BLaER1 treated with 17β-estradiol and CSF1 and Interleukin-3, amounts not matched to agents 10 nM and 100 nM (cell line): ENCODE measurements at regions not wholly inside any gene's neighbourhood (a gene's known extent, or its start where the extent isn't known, plus 50 kb on each side); places are given as distances from the start of the nearest gene placed in this dataset.

Experiments
- H3K27ac ChIP-seq, 11 experiments: shearing (Covaris generic); formaldehyde crosslinking; 2 replicates each; pipeline ENCODE4 v1.8.1; 2022
- H3K27me3 ChIP-seq, 11 experiments: shearing (Covaris generic); formaldehyde crosslinking; 2 replicates each; pipeline ENCODE4 v1.8.1; 2022
- H3K36me3 ChIP-seq, 11 experiments: shearing (Covaris generic); formaldehyde crosslinking; 2 replicates each; pipeline ENCODE4 v1.8.1; 2022
- H3K4me1 ChIP-seq, 10 experiments: shearing (Covaris generic); formaldehyde crosslinking; 2 replicates each; pipeline ENCODE4 v1.8.1; 2022
- H3K4me2 ChIP-seq, 11 experiments: shearing (Covaris generic); formaldehyde crosslinking; 2 replicates each; pipeline ENCODE4 v1.8.1; 2022
- H3K4me3 ChIP-seq, 10 experiments: shearing (Covaris generic); formaldehyde crosslinking; 2 replicates each; pipeline ENCODE4 v1.8.1; 2022
- H3K9ac ChIP-seq, 11 experiments: shearing (Covaris generic); formaldehyde crosslinking; 2 replicates each; pipeline ENCODE4 v1.8.1; 2022
- H3K9me3 ChIP-seq, 11 experiments: shearing (Covaris generic); formaldehyde crosslinking; replicated peaks in 1 of 11; 2 replicates each; pipeline ENCODE4 v1.8.1; 2022
- H4K20me1 ChIP-seq, 11 experiments: shearing (Covaris generic); formaldehyde crosslinking; 2 replicates each; pipeline ENCODE4 v1.8.1; 2022
- Cebpa-rat ChIP-seq, 11 experiments: shearing (Covaris generic); IDR thresholded peaks; 2 replicates each; pipeline ENCODE4 v1.8.1; 2022

- Histone ChIP-seq H3K9ac (peak overlapping the region in 10 of 11 experiments; percentile 3 to 59 (median 36); a peak in 15 of 22 replicates), H3K4me2 (peak overlapping the region; percentile 53 to 83 (median 75)), H3K27ac (peak overlapping the region; percentile 11 to 62 (median 55); a peak in 18 of 22 replicates), H3K9me3 (no peaks in the 10 kb centered on the region), H4K20me1 (no peaks in the 10 kb centered on the region), H3K36me3 (no peaks in the 10 kb centered on the region), H3K4me3 (peak overlapping the region in 4 of 10 experiments; percentile 2 to 44 (median 20); a peak in 7 of 20 replicates), H3K4me1 (peaks cover 30 to 52% (median 38%) of the 10 kb centered on the region in 10 experiments), H3K27me3 (no peaks in the 10 kb centered on the region)
- no peak for TF ChIP-seq Cebpa-rat (IDR thresholded peaks at IDR 0.05)
Measured at GRCh38 chr2:47272031-47272864, 95.9 kb upstream of the CALM2 start.

- Histone ChIP-seq H3K27me3 (no peaks in the 10 kb centered on the region), H3K9me3 (no peaks in the 10 kb centered on the region), H3K4me3 (peak overlapping the region in 2 of 10 experiments; percentile 9 to 28; a peak in 2 of 20 replicates), H3K4me1 (peaks cover 30 to 52% (median 38%) of the 10 kb centered on the region in 10 experiments), H4K20me1 (no peaks in the 10 kb centered on the region), H3K27ac (peak overlapping the region; percentile 11 to 62 (median 55); a peak in 17 of 22 replicates), H3K36me3 (no peaks in the 10 kb centered on the region), H3K4me2 (peak overlapping the region; percentile 53 to 83 (median 75)), H3K9ac (peak overlapping the region in 8 of 11 experiments; percentile 12 to 59 (median 43); a peak in 9 of 22 replicates)
- TF ChIP-seq Cebpa-rat (IDR thresholded peaks at IDR 0.05): no peak
Measured at GRCh38 chr2:47271054-47272000, 95.0 kb upstream of the CALM2 start.

GRCh38 chr2:47270421-47270820 lies 94.1 kb upstream of the CALM2 start:
- Histone ChIP-seq H3K9me3 (no peaks in the 10 kb centered on the region), H3K27ac (no peak overlapping the region), H3K27me3 (no peaks in the 10 kb centered on the region), H3K9ac (no peak overlapping the region), H3K36me3 (no peaks in the 10 kb centered on the region), H3K4me2 (peak overlapping the region in 3 of 11 experiments; percentile 24 to 67 (median 33); a peak in 5 of 22 replicates), H3K4me3 (no peak overlapping the region), H3K4me1 (peaks cover 30 to 56% (median 38%) of the 10 kb centered on the region in 10 experiments), H4K20me1 (no peaks in the 10 kb centered on the region)
- no peak for TF ChIP-seq Cebpa-rat (IDR thresholded peaks at IDR 0.05)

- Histone ChIP-seq H4K20me1 (no peaks in the 10 kb centered on the region), H3K27me3 (no peaks in the 10 kb centered on the region), H3K4me1 (peaks cover 28 to 53% (median 35%) of the 10 kb centered on the region in 10 experiments), H3K36me3 (no peaks in the 10 kb centered on the region), H3K9ac (no peak overlapping the region), H3K4me2 (peak overlapping the region in 3 of 11 experiments; percentile 24 to 44 (median 33); a peak in 4 of 22 replicates), H3K27ac (peak overlapping the region in 1 of 11 experiments; percentile 15; a peak in 1 of 22 replicates), H3K9me3 (no peaks in the 10 kb centered on the region), H3K4me3 (no peak overlapping the region)
- no peak for TF ChIP-seq Cebpa-rat (IDR thresholded peaks at IDR 0.05)
Measured at GRCh38 chr2:47269316-47270232, 93.3 kb upstream of the CALM2 start.

DNA sequence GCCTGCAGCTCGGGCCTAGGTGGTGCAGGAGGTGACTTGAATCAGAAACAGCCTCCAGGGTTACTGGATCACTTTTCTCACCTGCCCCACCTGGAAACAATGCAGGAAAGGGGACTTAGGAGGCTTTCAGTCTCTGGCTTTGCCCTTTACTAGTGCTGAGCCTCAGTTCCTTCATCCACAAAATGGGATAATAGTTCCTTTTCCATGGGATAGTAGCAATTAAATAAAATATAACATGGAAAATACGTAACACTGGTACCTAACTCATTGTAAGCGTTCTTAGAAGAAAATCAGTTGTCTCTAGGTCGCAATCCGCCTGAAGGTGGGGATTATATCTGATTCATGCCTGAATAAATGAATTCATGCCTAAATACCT lies 91.4 kb upstream of the CALM2 start:
- H3K27ac ChIP-seq: no peak overlapping the region
- peaks cover 20 to 42% (median 32%) of the 10 kb centered on the region in 10 experiments for H3K4me1 ChIP-seq
- H3K9ac ChIP-seq: no peak overlapping the region
- no peaks in the 10 kb centered on the region for H3K9me3 ChIP-seq
- H3K4me3 ChIP-seq: no peak overlapping the region
- H3K36me3 ChIP-seq: no peaks in the 10 kb centered on the region
- H3K4me2 ChIP-seq: no peak overlapping the region
- H3K27me3 ChIP-seq: no peaks in the 10 kb centered on the region
- H4K20me1 ChIP-seq: no peaks in the 10 kb centered on the region
- TF ChIP-seq Cebpa-rat (IDR thresholded peaks at IDR 0.05): no peak

DNA sequence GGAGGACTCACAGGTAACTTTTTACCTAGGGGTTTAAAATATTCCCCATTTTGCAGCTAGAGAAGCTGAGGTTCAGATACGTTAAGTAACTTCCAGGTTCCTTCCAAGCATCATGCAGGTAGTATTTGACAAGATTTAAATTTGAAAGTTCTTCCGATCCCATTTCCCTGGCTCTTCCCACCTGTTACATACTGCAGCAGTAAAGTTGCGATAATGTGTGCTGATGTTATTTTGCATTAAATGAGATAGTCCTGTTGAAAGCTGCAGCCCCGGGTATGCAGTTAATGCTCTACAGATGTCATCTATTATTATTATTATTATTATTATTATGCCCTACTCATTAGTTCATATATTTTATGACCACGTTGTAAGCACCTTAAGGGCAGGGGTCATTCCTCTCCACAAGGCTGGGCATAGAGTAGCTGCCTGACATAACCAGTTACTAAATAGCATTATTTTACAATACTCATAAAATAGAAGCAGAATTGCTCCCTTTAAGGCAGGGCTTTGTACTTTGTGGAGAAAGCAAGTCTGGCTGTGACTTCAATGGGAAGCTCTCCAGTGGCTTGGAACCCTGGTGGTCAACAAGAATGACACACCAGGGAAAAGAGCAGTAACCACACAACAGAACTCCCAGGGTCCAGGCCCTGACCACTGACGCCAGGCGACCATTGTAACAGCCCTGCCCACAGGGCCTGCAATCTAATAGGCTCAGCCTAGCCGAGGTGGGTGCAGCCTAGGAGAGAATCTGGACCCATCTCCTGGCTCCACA lies 90.8 kb upstream of the CALM2 start:
- H3K4me2 ChIP-seq: no peak overlapping the region

DNA sequence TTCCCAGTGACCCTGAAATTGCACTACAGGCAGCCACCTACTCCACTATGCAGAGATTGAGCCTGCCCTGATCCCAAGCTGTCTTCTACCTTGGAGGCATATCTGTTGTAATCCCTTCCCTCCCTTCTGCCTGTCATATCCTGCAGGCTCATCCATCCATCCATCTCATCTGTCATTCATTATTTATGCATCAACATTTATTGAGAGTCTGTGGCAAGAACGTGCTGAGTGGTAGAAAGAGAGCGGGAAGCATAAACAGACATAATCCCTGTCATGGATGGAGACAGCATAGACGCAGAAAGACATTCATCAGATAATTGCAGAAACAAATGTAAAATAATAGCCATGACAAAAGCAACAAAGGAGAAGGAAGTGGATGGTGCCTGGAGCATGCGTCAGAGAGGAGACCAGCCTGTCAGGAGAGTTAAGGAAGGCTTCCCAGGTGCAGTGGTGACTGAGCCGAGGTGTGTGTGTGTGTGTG lies 89.5 kb upstream of the CALM2 start:
- Histone ChIP-seq H3K27me3 (no peaks in the 10 kb centered on the region), H3K4me1 (peaks cover under 1 to 23% (median 16%) of the 10 kb centered on the region in 10 experiments; a peak in 18 of 20 replicates), H3K27ac (no peak overlapping the region), H3K4me2 (no peak overlapping the region), H3K9ac (no peak overlapping the region), H4K20me1 (no peaks in the 10 kb centered on the region), H3K36me3 (no peaks in the 10 kb centered on the region), H3K9me3 (no peaks in the 10 kb centered on the region), H3K4me3 (no peak overlapping the region)
- TF ChIP-seq Cebpa-rat (IDR thresholded peaks at IDR 0.05): no peak

More for the DNA sequence above, 90.8 kb upstream of the CALM2 start:
- H3K4me1 ChIP-seq: peaks cover 14 to 36% (median 29%) of the 10 kb centered on the region in 10 experiments
- H3K4me3 ChIP-seq: no peak overlapping the region
- no peaks in the 10 kb centered on the region for H3K36me3 ChIP-seq
- no peaks in the 10 kb centered on the region for H3K27me3 ChIP-seq
- H3K27ac ChIP-seq: no peak overlapping the region
- TF ChIP-seq Cebpa-rat (IDR thresholded peaks at IDR 0.05): no peak
- H3K9ac ChIP-seq: no peak overlapping the region
- H3K9me3 ChIP-seq: no peaks in the 10 kb centered on the region
- H4K20me1 ChIP-seq: no peaks in the 10 kb centered on the region
